OCI-M2 (cell line): ENCODE measurements at regions not wholly inside any gene's neighbourhood (a gene's known extent, or its start where the extent isn't known, plus 50 kb on each side); places are given as distances from the start of the nearest gene placed in this dataset.
"Not testable (repeated sequence)": the region's sequence is repeated elsewhere in the genome, so short reads cannot be mapped to it uniquely, and the experiment has no call there.

ENCODE experiments used
- DNase-seq: peaks from one replicate; lab custom pipeline; 2025; ENCODE audit not compliant: unreplicated experiment; lab: John Stamatoyannopoulos, UW

GRCh38 chr4:110364911-110365520, 110.9 kb upstream of the ENPEP start:
- no peak for DNase-seq

- DNase-seq: no peak
Measured at GRCh38 chr4:110361921-110362320, 114.0 kb upstream of the ENPEP start.

- DNase-seq: no peak
Measured at GRCh38 chr4:110359076-110359475, 116.9 kb upstream of the ENPEP start.

- DNase-seq: no peak
Measured at GRCh38 chr4:110357521-110357920, 118.4 kb upstream of the ENPEP start.

GRCh38 chr4:110354460-110354859, 121.5 kb upstream of the ENPEP start:
- DNase-seq: no peak

- DNase-seq: no peak
Measured at GRCh38 chr4:110352670-110353442, 123.1 kb upstream of the ENPEP start.

GRCh38 chr4:110348711-110349383, 127.1 kb upstream of the ENPEP start:
- no peak for DNase-seq

GRCh38 chr4:110347805-110348204, 128.2 kb upstream of the ENPEP start:
- no peak for DNase-seq

- no peak for DNase-seq
Measured at GRCh38 chr4:110344165-110344564, 131.8 kb upstream of the ENPEP start.

GRCh38 chr4:110343534-110343933, 132.4 kb upstream of the ENPEP start:
- DNase-seq: no peak

GRCh38 chr4:110341118-110341517, 134.8 kb upstream of the ENPEP start:
- not testable (repeated sequence) for DNase-seq

- DNase-seq: no peak
Measured at GRCh38 chr4:110335399-110335798, 137.0 kb upstream of the ELOVL6 start.

GRCh38 chr4:110332483-110332882, 134.1 kb upstream of the ELOVL6 start:
- DNase-seq: no peak

GRCh38 chr4:110326426-110326825, 128.0 kb upstream of the ELOVL6 start:
- DNase-seq: not testable (repeated sequence)

GRCh38 chr4:110310795-110311194, 112.4 kb upstream of the ELOVL6 start:
- DNase-seq: no peak

- no peak for DNase-seq
Measured at GRCh38 chr4:110309675-110310074, 111.3 kb upstream of the ELOVL6 start.

- DNase-seq: no peak
Measured at GRCh38 chr4:110306303-110306702, 107.9 kb upstream of the ELOVL6 start.

GRCh38 chr4:110305455-110305854, 107.0 kb upstream of the ELOVL6 start:
- DNase-seq: no peak

GRCh38 chr4:110296892-110297291, 98.5 kb upstream of the ELOVL6 start:
- DNase-seq: no peak

- no peak for DNase-seq
Measured at GRCh38 chr4:110294165-110294564, 95.8 kb upstream of the ELOVL6 start.

- no peak for DNase-seq
Measured at GRCh38 chr4:110292994-110293744, 94.8 kb upstream of the ELOVL6 start.
